ENCODE measurements at regions not wholly inside any gene's neighbourhood (a gene's known extent, or its start where the extent isn't known, plus 50 kb on each side); places are given as distances from the start of the nearest gene placed in this dataset.

DNA sequence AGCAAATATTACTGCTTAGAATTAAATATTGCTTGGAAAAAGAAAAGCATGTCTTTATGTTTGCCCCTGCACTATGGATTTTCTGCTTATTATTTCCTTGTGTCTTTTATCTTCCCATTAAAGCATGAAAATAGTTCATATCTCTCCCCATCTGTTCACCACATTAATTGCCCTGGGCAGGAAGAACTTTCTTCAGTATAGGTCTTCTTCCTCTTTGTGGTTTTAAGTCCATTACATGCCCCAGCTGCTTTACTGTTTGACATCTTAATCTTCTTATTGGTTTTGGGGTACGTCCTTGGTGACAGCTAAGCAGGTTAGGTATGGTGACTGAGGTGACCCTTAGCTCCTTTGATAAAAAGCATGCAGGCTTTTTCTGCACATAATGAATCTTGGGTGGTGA, 157.3 kb downstream of the AASDH start (continued):
- no peak for TF ChIP-seq CBX8 (IDR thresholded peaks at IDR 0.05; ENCODE audit: borderline replicate concordance, low read depth, low read length)
- no peak for TF ChIP-seq SRF (IDR thresholded peaks at IDR 0.05; ENCODE audit: low read depth, low read length)
- no peak for TF ChIP-seq CREB1 (IDR thresholded peaks at IDR 0.05)
- TF ChIP-seq CHD1 (IDR thresholded peaks at IDR 0.05; ENCODE audit: low read depth, low read length) = no peak
- TF ChIP-seq, protein P1, sequence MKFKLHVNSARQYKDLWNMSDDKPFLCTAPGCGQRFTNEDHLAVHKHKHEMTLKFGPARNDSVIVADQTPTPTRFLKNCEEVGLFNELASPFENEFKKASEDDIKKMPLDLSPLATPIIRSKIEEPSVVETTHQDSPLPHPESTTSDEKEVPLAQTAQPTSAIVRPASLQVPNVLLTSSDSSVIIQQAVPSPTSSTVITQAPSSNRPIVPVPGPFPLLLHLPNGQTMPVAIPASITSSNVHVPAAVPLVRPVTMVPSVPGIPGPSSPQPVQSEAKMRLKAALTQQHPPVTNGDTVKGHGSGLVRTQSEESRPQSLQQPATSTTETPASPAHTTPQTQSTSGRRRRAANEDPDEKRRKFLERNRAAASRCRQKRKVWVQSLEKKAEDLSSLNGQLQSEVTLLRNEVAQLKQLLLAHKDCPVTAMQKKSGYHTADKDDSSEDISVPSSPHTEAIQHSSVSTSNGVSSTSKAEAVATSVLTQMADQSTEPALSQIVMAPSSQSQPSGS (IDR thresholded peaks at IDR 0.05; ENCODE audit: low read length) = no peak
- no peak for TF ChIP-seq TAF7 (optimal IDR thresholded peaks at IDR 0.05; ENCODE audit: borderline replicate concordance, low read depth, low read length)
- no peak for TF ChIP-seq SUZ12 (IDR thresholded peaks at IDR 0.05; ENCODE audit: low read length)
- TF ChIP-seq SIX5 (IDR thresholded peaks at IDR 0.05; ENCODE audit: low read depth, low read length) = no peak
- TF ChIP-seq POLR2AphosphoS5 (IDR thresholded peaks at IDR 0.05; ENCODE audit: low read depth, low read length) = no peak
